OCI-LY1 (cell line): ENCODE measurements at regions not wholly inside any gene's neighbourhood (a gene's known extent, or its start where the extent isn't known, plus 50 kb on each side); places are given as distances from the start of the nearest gene placed in this dataset.

Experiments
- H2AFZ ChIP-seq: fragments of 200-600 bp; sonication (generic), shearing (Covaris generic); 2 replicates; pipeline ENCODE4 v1.6.0; 2014; ENCODE audit warnings: antibody characterized with exemption, mild to moderate bottlenecking, low read length
- H3F3A ChIP-seq: fragments of 200-600 bp; sonication (generic), shearing (Covaris generic); 2 replicates; pipeline ENCODE4 v1.6.0; 2014; ENCODE audit warnings: mild to moderate bottlenecking, antibody characterized with exemption, low read length, moderate library complexity; ENCODE audit not compliant: insufficient read depth
- H3K27ac ChIP-seq: fragments of 200-600 bp; sonication (generic); 2 replicates; pipeline ENCODE4 v1.5.1; 2014; ENCODE audit warnings: low read length, mixed run types, mild to moderate bottlenecking, low read depth; ENCODE audit not compliant: poor library complexity, severe bottlenecking
- H3K27me3 ChIP-seq: fragments of 200-600 bp; sonication (generic); 2 replicates; pipeline ENCODE4 v1.6.0; 2014; ENCODE audit warnings: antibody characterized with exemption, mild to moderate bottlenecking, low read length, moderate library complexity; ENCODE audit not compliant: insufficient read depth
- H3K36me3 ChIP-seq: fragments of 200-600 bp; sonication (generic); 2 replicates; pipeline ENCODE4 v1.6.1; 2014; ENCODE audit warnings: mild to moderate bottlenecking, antibody characterized with exemption, low read length, moderate library complexity, mixed read lengths; ENCODE audit not compliant: insufficient read depth
- H3K4me1 ChIP-seq: fragments of 200-600 bp; sonication (generic); 2 replicates; pipeline ENCODE4 v1.5.1; 2014; ENCODE audit warnings: mild to moderate bottlenecking, low read length, moderate library complexity; ENCODE audit not compliant: insufficient read depth, severe bottlenecking
- H3K4me2 ChIP-seq: fragments of 200-600 bp; sonication (generic), shearing (Covaris generic); 2 replicates; pipeline ENCODE4 v1.6.1; 2014; ENCODE audit warnings: low read length
- H3K4me3 ChIP-seq: fragments of 200-600 bp; sonication (generic); 2 replicates; pipeline ENCODE4 v1.5.1; 2014; ENCODE audit warnings: low read length, low read depth, mild to moderate bottlenecking, mixed read lengths; ENCODE audit not compliant: poor library complexity, severe bottlenecking
- H3K79me2 ChIP-seq: fragments of 200-600 bp; shearing (Covaris generic); 2 replicates; pipeline ENCODE4 v1.6.1; 2016; ENCODE audit warnings: mixed run types, low read length, mixed read lengths; ENCODE audit not compliant: insufficient read depth
- H3K9ac ChIP-seq: fragments of 200-600 bp; sonication (generic), shearing (Covaris generic); 2 replicates; pipeline ENCODE4 v1.6.1; 2014; ENCODE audit warnings: mild to moderate bottlenecking, low read length, mixed read lengths
- H3K9me2 ChIP-seq: fragments of 200-600 bp; sonication (generic), shearing (Covaris generic); 2 replicates; pipeline ENCODE4 v1.6.1; 2014; ENCODE audit warnings: low read depth, mild to moderate bottlenecking, low read length, mixed read lengths
- H3K9me3 ChIP-seq: fragments of 200-600 bp; shearing (Covaris generic); 2 replicates; pipeline ENCODE4 v1.6.1; 2014; ENCODE audit warnings: low read length, mixed read lengths
- H4K20me1 ChIP-seq: fragments of 200-600 bp; sonication (generic), shearing (Covaris generic); 2 replicates; pipeline ENCODE4 v1.6.0; 2016; ENCODE audit warnings: mild to moderate bottlenecking, low read length; ENCODE audit not compliant: insufficient read depth
- CTCF ChIP-seq: fragments of 200-600 bp; sonication (generic), shearing (Covaris generic); IDR thresholded peaks from 2 replicates; pipeline ENCODE4 v1.5.1; 2017; ENCODE audit warnings: mild to moderate bottlenecking, antibody characterized with exemption, low read length, moderate library complexity, mixed read lengths
- EZH2 ChIP-seq: fragments of 200-600 bp; sonication (generic), shearing (Covaris generic); IDR thresholded peaks from 2 replicates; pipeline ENCODE4 v1.8.0; 2017; ENCODE audit warnings: borderline replicate concordance, mixed run types, mild to moderate bottlenecking, antibody characterized with exemption, low read length, moderate library complexity, mixed read lengths

GRCh38 chr4:181157647-181158046 is 1085.6 kb upstream of the TENM3 start:
- no peaks in the 10 kb centered on the region for H3K36me3 ChIP-seq
- H2AFZ ChIP-seq, result no peak overlapping the region
- H3K4me1 ChIP-seq, result no peaks in the 10 kb centered on the region
- no peaks in the 10 kb centered on the region for H4K20me1 ChIP-seq
- H3K79me2 ChIP-seq, result no peaks in the 10 kb centered on the region
- H3K9me2 ChIP-seq, result no peaks in the 10 kb centered on the region
- H3K27ac ChIP-seq, result no peak overlapping the region
- H3K27me3 ChIP-seq, result no peaks in the 10 kb centered on the region
- no peaks in the 10 kb centered on the region for H3K9me3 ChIP-seq
- no peak overlapping the region for H3K9ac ChIP-seq
- no peaks in the 10 kb centered on the region for H3F3A ChIP-seq
- TF ChIP-seq CTCF (no peak), EZH2 (no peak)
- H3K4me3 ChIP-seq, result no peak overlapping the region
- no peak overlapping the region for H3K4me2 ChIP-seq

GRCh38 chr4:181158971-181159370 is 1084.2 kb upstream of the TENM3 start:
- Histone ChIP-seq H3K79me2 (no peaks in the 10 kb centered on the region), H4K20me1 (no peaks in the 10 kb centered on the region), H3K9ac (no peak overlapping the region), H3K9me3 (no peaks in the 10 kb centered on the region), H3K4me2 (no peak overlapping the region), H3K36me3 (no peaks in the 10 kb centered on the region), H3K4me1 (no peaks in the 10 kb centered on the region), H2AFZ (no peak overlapping the region), H3K27ac (no peak overlapping the region), H3F3A (no peaks in the 10 kb centered on the region), H3K4me3 (no peak overlapping the region), H3K27me3 (no peaks in the 10 kb centered on the region), H3K9me2 (no peaks in the 10 kb centered on the region)
- TF ChIP-seq EZH2 (no peak), CTCF (no peak)

GRCh38 chr4:181161669-181162068 is 1081.5 kb upstream of the TENM3 start:
- H3K4me3 ChIP-seq, result no peak overlapping the region
- H2AFZ ChIP-seq, result no peak overlapping the region
- no peaks in the 10 kb centered on the region for H3K36me3 ChIP-seq
- no peaks in the 10 kb centered on the region for H3K27me3 ChIP-seq
- H3K4me1 ChIP-seq, result no peaks in the 10 kb centered on the region
- no peaks in the 10 kb centered on the region for H4K20me1 ChIP-seq
- H3K9me3 ChIP-seq, result no peaks in the 10 kb centered on the region
- no peak overlapping the region for H3K4me2 ChIP-seq
- no peak overlapping the region for H3K27ac ChIP-seq
- no peaks in the 10 kb centered on the region for H3F3A ChIP-seq
- TF ChIP-seq EZH2 (no peak), CTCF (no peak)
- H3K9me2 ChIP-seq, result no peaks in the 10 kb centered on the region
- no peak overlapping the region for H3K9ac ChIP-seq
- H3K79me2 ChIP-seq, result no peaks in the 10 kb centered on the region
